ENCODE measurements at regions not wholly inside any gene's neighbourhood (a gene's known extent, or its start where the extent isn't known, plus 50 kb on each side); places are given as distances from the start of the nearest gene placed in this dataset.
"Not testable (repeated sequence)": the region's sequence is repeated elsewhere in the genome, so short reads cannot be mapped to it uniquely, and the experiment has no call there.

DNA sequence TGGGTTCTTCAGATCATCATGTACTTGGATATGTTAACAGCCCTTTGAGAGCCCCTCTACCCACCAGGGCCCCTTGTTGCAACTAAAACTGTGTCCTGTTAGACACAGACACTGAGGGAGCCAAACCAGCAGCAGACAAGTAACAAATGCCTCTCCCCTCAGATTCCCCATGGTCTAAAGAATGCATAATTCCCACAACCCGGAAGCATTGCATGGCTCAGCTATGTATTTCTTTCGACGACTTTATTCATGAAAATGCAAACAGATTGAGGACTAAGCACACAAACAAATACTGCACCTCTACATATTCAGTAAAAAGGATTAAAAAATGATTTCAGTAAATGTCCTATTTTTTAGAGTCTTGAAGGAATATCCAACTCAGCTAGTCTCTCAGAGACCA, 70.1 kb upstream of the HECW1 start:
- H3K36me3 Mint-ChIP-seq (ENCODE audit: low read depth), result peaks cover 11% of the 10 kb centered on the region
- H3K27ac Mint-ChIP-seq, result peak overlapping the region; percentile 28; the same call in 1 of the 2 replicates
- no peak for TF ChIP-seq CTCF (IDR thresholded peaks at IDR 0.05)
- H3K27me3 Mint-ChIP-seq (ENCODE audit: insufficient read depth), result 0 out of 2 replicates have a peak, but pooled peaks cover 1% of the 10 kb centered on the region
- no peak for DNase-seq
- H3K4me1 Mint-ChIP-seq (ENCODE audit: low read depth), result peaks cover 38% of the 10 kb centered on the region
- H3K4me3 Mint-ChIP-seq, result no peak overlapping the region
- H3K9me3 Mint-ChIP-seq, result peaks cover 13% of the 10 kb centered on the region

- 0 out of 2 replicates have a peak, but pooled peaks cover 1% of the 10 kb centered on the region for H3K27me3 Mint-ChIP-seq (ENCODE audit: insufficient read depth)
- no peak overlapping the region for H3K4me3 Mint-ChIP-seq
- H3K9me3 Mint-ChIP-seq, result peaks cover 10% of the 10 kb centered on the region
- 0 out of 2 replicates have a peak, but pooled peaks cover 5% of the 10 kb centered on the region for H3K36me3 Mint-ChIP-seq (ENCODE audit: low read depth)
- no peak for DNase-seq
- H3K4me1 Mint-ChIP-seq (ENCODE audit: low read depth), result peaks cover 18% of the 10 kb centered on the region
- TF ChIP-seq CTCF (IDR thresholded peaks at IDR 0.05), result no peak
- no peak overlapping the region for H3K27ac Mint-ChIP-seq
Measured at GRCh38 chr7:43044511-43044910, 67.9 kb upstream of the HECW1 start.

GRCh38 chr7:43054052-43054722, 58.3 kb upstream of the HECW1 start:
- Mint-ChIP-seq H3K36me3 (ENCODE audit: low read depth) (0 out of 2 replicates have a peak, but pooled peaks cover 7% of the 10 kb centered on the region), H3K27me3 (ENCODE audit: insufficient read depth) (peaks cover 25% of the 10 kb centered on the region), H3K4me3 (no peak overlapping the region), H3K27ac (no peak overlapping the region), H3K9me3 (no peaks in the 10 kb centered on the region; the same call in 1 of the 2 replicates), H3K4me1 (ENCODE audit: low read depth) (no peaks in the 10 kb centered on the region)
- DNase-seq, result no peak
- no peak for TF ChIP-seq CTCF (IDR thresholded peaks at IDR 0.05)

GRCh38 chr7:43057141-43057540, 55.3 kb upstream of the HECW1 start:
- H3K27me3 Mint-ChIP-seq (ENCODE audit: insufficient read depth), result peaks cover 18% of the 10 kb centered on the region
- H3K4me3 Mint-ChIP-seq, result no peak overlapping the region
- no peak overlapping the region for H3K27ac Mint-ChIP-seq
- TF ChIP-seq CTCF (IDR thresholded peaks at IDR 0.05), result no peak
- H3K36me3 Mint-ChIP-seq (ENCODE audit: low read depth), result no peaks in the 10 kb centered on the region
- H3K9me3 Mint-ChIP-seq, result no peaks in the 10 kb centered on the region
- no peaks in the 10 kb centered on the region for H3K4me1 Mint-ChIP-seq (ENCODE audit: low read depth)
- no peak for DNase-seq

GRCh38 chr7:43058271-43059066, 54.0 kb upstream of the HECW1 start:
- no peak overlapping the region for H3K4me3 Mint-ChIP-seq
- no peaks in the 10 kb centered on the region for H3K36me3 Mint-ChIP-seq (ENCODE audit: low read depth)
- no peak for DNase-seq
- H3K4me1 Mint-ChIP-seq (ENCODE audit: low read depth), result no peaks in the 10 kb centered on the region
- no peaks in the 10 kb centered on the region for H3K9me3 Mint-ChIP-seq
- H3K27me3 Mint-ChIP-seq (ENCODE audit: insufficient read depth), result peaks cover 18% of the 10 kb centered on the region
- no peak for TF ChIP-seq CTCF (IDR thresholded peaks at IDR 0.05)
- no peak overlapping the region for H3K27ac Mint-ChIP-seq

GRCh38 chr7:43059067-43059600, 53.3 kb upstream of the HECW1 start:
- H3K4me1 Mint-ChIP-seq (ENCODE audit: low read depth); DNase-seq; H3K9me3 Mint-ChIP-seq; H3K36me3 Mint-ChIP-seq (ENCODE audit: low read depth); H3K27ac Mint-ChIP-seq; H3K4me3 Mint-ChIP-seq: not testable (repeated sequence)
- H3K27me3 Mint-ChIP-seq (ENCODE audit: insufficient read depth), result peaks cover 18% of the 10 kb centered on the region

All from HFFc6 (cell line).